Astrocyte (in vitro differentiated cells and primary cell): ENCODE measurements at regions not wholly inside any gene's neighbourhood (a gene's known extent, or its start where the extent isn't known, plus 50 kb on each side); places are given as distances from the start of the nearest gene placed in this dataset.

Source experiments
- CTCF ChIP-seq: IDR thresholded peaks from 2 replicates; pipeline ENCODE4 v1.5.1; 2011; ENCODE audit warnings: low read depth, mild to moderate bottlenecking, inconsistent platforms, low read length, moderate library complexity; ENCODE audit not compliant: insufficient read depth
- EZH2 ChIP-seq: IDR thresholded peaks from 2 replicates; pipeline ENCODE4 v1.6.1; 2012; ENCODE audit warnings: mild to moderate bottlenecking, low read length, inconsistent platforms; ENCODE audit not compliant: insufficient read depth

- no peak for TF ChIP-seq CTCF
- TF ChIP-seq EZH2: no peak
These were observed 637.6 kb downstream of the MID1IP1 start for GRCh38 chrX:39438603-39439602.
